GM12891 (cell line): ENCODE measurements at regions not wholly inside any gene's neighbourhood (a gene's known extent, or its start where the extent isn't known, plus 50 kb on each side); places are given as distances from the start of the nearest gene placed in this dataset.

Source experiments
- PAX5 ChIP-seq: IDR thresholded peaks from 2 replicates; pipeline ENCODE4 v1.6.1; 2011; ENCODE audit warnings: low read length, moderate library complexity, mild to moderate bottlenecking; ENCODE audit not compliant: insufficient read depth, severe bottlenecking
- POLR2A ChIP-seq: IDR thresholded peaks from 2 replicates; pipeline ENCODE4 v1.6.1; 2011; ENCODE audit warnings: low read depth, low read length, control low read depth
- POLR2AphosphoS5 ChIP-seq: IDR thresholded peaks from 2 replicates; pipeline ENCODE4 v1.6.1; 2011; ENCODE audit warnings: low read depth, low read length, control low read depth
- SPI1 ChIP-seq: IDR thresholded peaks from 2 replicates; pipeline ENCODE4 v1.6.1; 2011; ENCODE audit warnings: low read depth, low read length, control low read depth
- TAF1 ChIP-seq: IDR thresholded peaks from 2 replicates; pipeline ENCODE4 v1.6.1; 2011; ENCODE audit warnings: low read depth, low read length, control low read depth

DNA sequence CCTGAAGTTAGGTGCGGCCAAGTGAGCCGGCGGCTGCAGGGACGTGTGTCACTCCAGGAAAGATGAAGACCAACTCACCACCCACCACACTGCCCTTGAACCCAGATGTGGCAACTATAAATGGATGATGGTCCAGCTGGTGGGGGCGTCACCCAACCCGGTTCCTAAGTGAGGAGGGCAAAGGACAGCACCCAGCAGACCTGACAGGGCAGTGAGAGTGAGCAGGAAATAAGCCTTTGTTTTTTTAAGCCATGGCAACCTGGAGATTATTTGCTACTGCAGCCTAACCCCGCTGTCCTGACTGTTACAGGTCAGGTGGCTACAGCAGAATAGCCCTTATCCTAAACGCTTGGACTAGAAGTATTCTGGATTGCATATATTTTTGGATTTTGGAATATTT is 228.9 kb downstream of the CTTN start:
- no peak for TF ChIP-seq POLR2A
- TF ChIP-seq TAF1, result no peak
- TF ChIP-seq POLR2AphosphoS5, result no peak
- no peak for TF ChIP-seq SPI1
- TF ChIP-seq PAX5, result no peak
